Liver (tissue), 8 donors: ENCODE measurements at regions not wholly inside any gene's neighbourhood (a gene's known extent, or its start where the extent isn't known, plus 50 kb on each side); places are given as distances from the start of the nearest gene placed in this dataset.

ENCODE experiments used
- DNase-seq: peaks from one replicate; pipeline ENCODE4 v3.0.0-alpha.2; 2017; ENCODE audit warnings: low spot score
- H3K27ac ChIP-seq, 2 donors: one replicate each; pipeline ENCODE4 v1.7.0; 2013; ENCODE audit warnings: inconsistent platforms in 2 of 2, low read length in 2 of 2, control low read depth in 1 of 2, low read depth in 1 of 2, mild to moderate bottlenecking in 1 of 2
- H3K27me3 ChIP-seq, 4 donors: one replicate each; pipeline versions ENCODE4 v1.6.1 to v1.7.0; 2013; ENCODE audit warnings: low read length in 3 of 4, inconsistent platforms in 1 of 4, mild to moderate bottlenecking in 1 of 4, moderate library complexity in 1 of 4; ENCODE audit not compliant: control insufficient read depth in 4 of 4, insufficient read depth in 4 of 4
- H3K36me3 ChIP-seq, 4 donors: one replicate each; pipeline versions ENCODE4 v1.6.1 to v1.7.0; 2013; ENCODE audit warnings: low read length in 3 of 4, mild to moderate bottlenecking in 3 of 4, low read depth in 1 of 4, moderate library complexity in 1 of 4; ENCODE audit not compliant: control insufficient read depth in 4 of 4, insufficient read depth in 3 of 4
- H3K4me1 ChIP-seq, 4 donors: one replicate each; pipeline versions ENCODE4 v1.6.1 to v1.7.0; 2013; ENCODE audit warnings: low read length in 3 of 4, mild to moderate bottlenecking in 3 of 4, moderate library complexity in 1 of 4; ENCODE audit not compliant: control insufficient read depth in 4 of 4, insufficient read depth in 4 of 4
- H3K4me3 ChIP-seq, 3 donors: one replicate each; pipeline versions ENCODE4 v1.6.1 to v1.7.0; 2013; ENCODE audit warnings: low read length in 3 of 3, control low read depth in 1 of 3, low read depth in 1 of 3, mild to moderate bottlenecking in 1 of 3
- H3K9ac ChIP-seq, 2 donors: one replicate each; pipeline ENCODE4 v1.7.0; 2013; ENCODE audit warnings: low read length in 2 of 2, mild to moderate bottlenecking in 2 of 2, moderate library complexity in 2 of 2, control low read depth in 1 of 2, low read depth in 1 of 2
- H3K9me3 ChIP-seq, 4 donors: one replicate each; pipeline versions ENCODE4 v1.6.1 to v1.7.0; 2013; ENCODE audit warnings: low read length in 3 of 4; ENCODE audit not compliant: control insufficient read depth in 4 of 4
- EGR1 ChIP-seq, 2 donors: IDR thresholded peaks; 2 replicates each; pipeline ENCODE4 v1.6.1; 2016 to 2018; ENCODE audit warnings: antibody characterized with exemption in 2 of 2, low read depth in 2 of 2
- FOXA1 ChIP-seq: IDR thresholded peaks from 2 replicates; pipeline ENCODE4 v1.6.1; 2016; ENCODE audit warnings: antibody characterized with exemption
- FOXA2 ChIP-seq: IDR thresholded peaks from 2 replicates; pipeline ENCODE4 v1.6.1; 2016; ENCODE audit warnings: antibody characterized with exemption
- GABPA ChIP-seq, 2 donors: IDR thresholded peaks in 1 of 2; conservative IDR thresholded peaks in 1 of 2; 2 replicates each; pipeline ENCODE4 v1.6.1; 2016; ENCODE audit warnings: antibody characterized with exemption in 2 of 2, mild to moderate bottlenecking in 1 of 2, moderate library complexity in 1 of 2
- HNF4A ChIP-seq, 2 donors: conservative IDR thresholded peaks; 2 replicates each; pipeline ENCODE4 v1.6.1; 2016; ENCODE audit warnings: antibody characterized with exemption in 2 of 2, mild to moderate bottlenecking in 2 of 2
- HNF4G ChIP-seq: IDR thresholded peaks from 2 replicates; pipeline ENCODE4 v1.6.1; 2016; ENCODE audit warnings: antibody characterized with exemption
- JUND ChIP-seq, 2 donors: IDR thresholded peaks; 2 replicates each; pipeline ENCODE4 v1.6.1; 2016; ENCODE audit warnings: antibody characterized with exemption in 2 of 2
- NR2F2 ChIP-seq: IDR thresholded peaks from 2 replicates; pipeline ENCODE4 v1.6.1; 2016; ENCODE audit warnings: antibody characterized with exemption
- RAD21 ChIP-seq, 2 donors: IDR thresholded peaks; 2 replicates each; pipeline ENCODE4 v1.6.1; 2016; ENCODE audit warnings: antibody characterized with exemption in 2 of 2, mild to moderate bottlenecking in 2 of 2
- RXRA ChIP-seq, 2 donors: IDR thresholded peaks; 2 replicates each; pipeline ENCODE4 v1.6.1; 2017 to 2018; ENCODE audit warnings: antibody characterized with exemption in 2 of 2, mild to moderate bottlenecking in 1 of 2
- SP1 ChIP-seq: IDR thresholded peaks from 2 replicates; pipeline ENCODE4 v1.6.1; 2018; ENCODE audit warnings: antibody characterized with exemption, mild to moderate bottlenecking
- TAF1 ChIP-seq: conservative IDR thresholded peaks from 2 replicates; pipeline ENCODE4 v1.6.1; 2016; ENCODE audit warnings: antibody characterized with exemption, mild to moderate bottlenecking
- YY1 ChIP-seq: IDR thresholded peaks from 2 replicates; pipeline ENCODE4 v1.6.1; 2016; ENCODE audit warnings: antibody characterized with exemption, mild to moderate bottlenecking
- WGBS: extraction: QIAGEN DNeasy Blood & Tissue Kit; methylation state at CpG from one replicate; pipeline ENCODE4 v1.1.7; 2013; 5-methylcytosine and 5-hydroxymethylcytosine counted together
- TF ChIP-seq, protein P1 (sequence below): fragments of 150-350 bp; IDR thresholded peaks from 2 replicates; pipeline ENCODE4 v1.5.1; 2017; ENCODE audit warnings: improper control_type of control experiment, low read depth, low read length; ENCODE audit not compliant: missing input control
- TF ChIP-seq, protein P2 (sequence below): IDR thresholded peaks from 2 replicates; pipeline ENCODE4 v1.6.1; 2016; ENCODE audit warnings: antibody characterized with exemption
- TF ChIP-seq, protein P3 (sequence below): IDR thresholded peaks from 2 replicates; pipeline ENCODE4 v1.6.1; 2016; ENCODE audit warnings: antibody characterized with exemption
- TF ChIP-seq, protein P4 (sequence below): IDR thresholded peaks from 2 replicates; pipeline ENCODE4 v1.6.1; 2016; ENCODE audit warnings: antibody characterized with exemption
- TF ChIP-seq, protein P5 (sequence below): IDR thresholded peaks from 2 replicates; pipeline ENCODE4 v1.6.1; 2016; ENCODE audit warnings: antibody characterized with exemption, mild to moderate bottlenecking
- donor health status: healthy.
- donor health status: healthy.
- donor health status: healthy.
- donor health status: healthy.
- donor health status: healthy.

- WGBS: 90% methylated on average over 5 of the region's 5 CpGs
- TF ChIP-seq, protein P1, sequence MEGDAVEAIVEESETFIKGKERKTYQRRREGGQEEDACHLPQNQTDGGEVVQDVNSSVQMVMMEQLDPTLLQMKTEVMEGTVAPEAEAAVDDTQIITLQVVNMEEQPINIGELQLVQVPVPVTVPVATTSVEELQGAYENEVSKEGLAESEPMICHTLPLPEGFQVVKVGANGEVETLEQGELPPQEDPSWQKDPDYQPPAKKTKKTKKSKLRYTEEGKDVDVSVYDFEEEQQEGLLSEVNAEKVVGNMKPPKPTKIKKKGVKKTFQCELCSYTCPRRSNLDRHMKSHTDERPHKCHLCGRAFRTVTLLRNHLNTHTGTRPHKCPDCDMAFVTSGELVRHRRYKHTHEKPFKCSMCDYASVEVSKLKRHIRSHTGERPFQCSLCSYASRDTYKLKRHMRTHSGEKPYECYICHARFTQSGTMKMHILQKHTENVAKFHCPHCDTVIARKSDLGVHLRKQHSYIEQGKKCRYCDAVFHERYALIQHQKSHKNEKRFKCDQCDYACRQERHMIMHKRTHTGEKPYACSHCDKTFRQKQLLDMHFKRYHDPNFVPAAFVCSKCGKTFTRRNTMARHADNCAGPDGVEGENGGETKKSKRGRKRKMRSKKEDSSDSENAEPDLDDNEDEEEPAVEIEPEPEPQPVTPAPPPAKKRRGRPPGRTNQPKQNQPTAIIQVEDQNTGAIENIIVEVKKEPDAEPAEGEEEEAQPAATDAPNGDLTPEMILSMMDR: no peak
- TF ChIP-seq JUND (IDR thresholded peaks at IDR 0.05): no peak
- TF ChIP-seq GABPA (IDR thresholded peaks at IDR 0.05 in 1 of 2, conservative IDR thresholded peaks at IDR 0.05 in 1 of 2): no peak
- no peak for TF ChIP-seq HNF4G
- TF ChIP-seq EGR1 (IDR thresholded peaks at IDR 0.05; ENCODE audit: low read depth in 2 of 2): no peak
- TF ChIP-seq, protein P2, sequence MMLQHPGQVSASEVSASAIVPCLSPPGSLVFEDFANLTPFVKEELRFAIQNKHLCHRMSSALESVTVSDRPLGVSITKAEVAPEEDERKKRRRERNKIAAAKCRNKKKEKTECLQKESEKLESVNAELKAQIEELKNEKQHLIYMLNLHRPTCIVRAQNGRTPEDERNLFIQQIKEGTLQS: no peak
- TF ChIP-seq SP1: no peak
- TF ChIP-seq FOXA2: no peak
- no peak for TF ChIP-seq YY1
- no peak for TF ChIP-seq RXRA (IDR thresholded peaks at IDR 0.05)
- TF ChIP-seq HNF4A (conservative IDR thresholded peaks at IDR 0.05): no peak
- TF ChIP-seq, protein P3, sequence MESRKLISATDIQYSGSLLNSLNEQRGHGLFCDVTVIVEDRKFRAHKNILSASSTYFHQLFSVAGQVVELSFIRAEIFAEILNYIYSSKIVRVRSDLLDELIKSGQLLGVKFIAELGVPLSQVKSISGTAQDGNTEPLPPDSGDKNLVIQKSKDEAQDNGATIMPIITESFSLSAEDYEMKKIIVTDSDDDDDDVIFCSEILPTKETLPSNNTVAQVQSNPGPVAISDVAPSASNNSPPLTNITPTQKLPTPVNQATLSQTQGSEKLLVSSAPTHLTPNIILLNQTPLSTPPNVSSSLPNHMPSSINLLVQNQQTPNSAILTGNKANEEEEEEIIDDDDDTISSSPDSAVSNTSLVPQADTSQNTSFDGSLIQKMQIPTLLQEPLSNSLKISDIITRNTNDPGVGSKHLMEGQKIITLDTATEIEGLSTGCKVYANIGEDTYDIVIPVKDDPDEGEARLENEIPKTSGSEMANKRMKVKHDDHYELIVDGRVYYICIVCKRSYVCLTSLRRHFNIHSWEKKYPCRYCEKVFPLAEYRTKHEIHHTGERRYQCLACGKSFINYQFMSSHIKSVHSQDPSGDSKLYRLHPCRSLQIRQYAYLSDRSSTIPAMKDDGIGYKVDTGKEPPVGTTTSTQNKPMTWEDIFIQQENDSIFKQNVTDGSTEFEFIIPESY: no peak
- TF ChIP-seq RAD21 (IDR thresholded peaks at IDR 0.05): no peak
- TF ChIP-seq TAF1: no peak
- TF ChIP-seq, protein P4, sequence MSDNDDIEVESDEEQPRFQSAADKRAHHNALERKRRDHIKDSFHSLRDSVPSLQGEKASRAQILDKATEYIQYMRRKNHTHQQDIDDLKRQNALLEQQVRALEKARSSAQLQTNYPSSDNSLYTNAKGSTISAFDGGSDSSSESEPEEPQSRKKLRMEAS: no peak
- TF ChIP-seq, protein P5, sequence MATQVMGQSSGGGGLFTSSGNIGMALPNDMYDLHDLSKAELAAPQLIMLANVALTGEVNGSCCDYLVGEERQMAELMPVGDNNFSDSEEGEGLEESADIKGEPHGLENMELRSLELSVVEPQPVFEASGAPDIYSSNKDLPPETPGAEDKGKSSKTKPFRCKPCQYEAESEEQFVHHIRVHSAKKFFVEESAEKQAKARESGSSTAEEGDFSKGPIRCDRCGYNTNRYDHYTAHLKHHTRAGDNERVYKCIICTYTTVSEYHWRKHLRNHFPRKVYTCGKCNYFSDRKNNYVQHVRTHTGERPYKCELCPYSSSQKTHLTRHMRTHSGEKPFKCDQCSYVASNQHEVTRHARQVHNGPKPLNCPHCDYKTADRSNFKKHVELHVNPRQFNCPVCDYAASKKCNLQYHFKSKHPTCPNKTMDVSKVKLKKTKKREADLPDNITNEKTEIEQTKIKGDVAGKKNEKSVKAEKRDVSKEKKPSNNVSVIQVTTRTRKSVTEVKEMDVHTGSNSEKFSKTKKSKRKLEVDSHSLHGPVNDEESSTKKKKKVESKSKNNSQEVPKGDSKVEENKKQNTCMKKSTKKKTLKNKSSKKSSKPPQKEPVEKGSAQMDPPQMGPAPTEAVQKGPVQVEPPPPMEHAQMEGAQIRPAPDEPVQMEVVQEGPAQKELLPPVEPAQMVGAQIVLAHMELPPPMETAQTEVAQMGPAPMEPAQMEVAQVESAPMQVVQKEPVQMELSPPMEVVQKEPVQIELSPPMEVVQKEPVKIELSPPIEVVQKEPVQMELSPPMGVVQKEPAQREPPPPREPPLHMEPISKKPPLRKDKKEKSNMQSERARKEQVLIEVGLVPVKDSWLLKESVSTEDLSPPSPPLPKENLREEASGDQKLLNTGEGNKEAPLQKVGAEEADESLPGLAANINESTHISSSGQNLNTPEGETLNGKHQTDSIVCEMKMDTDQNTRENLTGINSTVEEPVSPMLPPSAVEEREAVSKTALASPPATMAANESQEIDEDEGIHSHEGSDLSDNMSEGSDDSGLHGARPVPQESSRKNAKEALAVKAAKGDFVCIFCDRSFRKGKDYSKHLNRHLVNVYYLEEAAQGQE: no peak
- no peak for TF ChIP-seq FOXA1
- no peak for TF ChIP-seq NR2F2
- H3K36me3 ChIP-seq: no peaks in the 10 kb centered on the region
- no peak overlapping the region for H3K4me3 ChIP-seq
- H3K9me3 ChIP-seq: no peaks in the 10 kb centered on the region
- H3K9ac ChIP-seq: no peak overlapping the region
- no peak for DNase-seq
- H3K27me3 ChIP-seq: no peaks in the 10 kb centered on the region
- no peak overlapping the region for H3K27ac ChIP-seq
- H3K4me1 ChIP-seq: no peaks in the 10 kb centered on the region
These were observed 82.1 kb upstream of the THY1 start for GRCh38 chr11:119505071-119505470.
